A549 (cell line): ENCODE measurements at regions not wholly inside any gene's neighbourhood (a gene's known extent, or its start where the extent isn't known, plus 50 kb on each side); places are given as distances from the start of the nearest gene placed in this dataset.
"Not testable (repeated sequence)": the region's sequence is repeated elsewhere in the genome, so short reads cannot be mapped to it uniquely, and the experiment has no call there.

Source experiments
- ATAC-seq, 2 experiments: fragments of 200-7000 bp in 1 of 2; fragments of >200 bp in 1 of 2; cut with Nextera tagmentation in 1 of 2; cut with Tn5 transposase in 1 of 2; 3 replicates each; pipeline versions ENCODE4 v1.8.0 to v1.9.1; 2018 to 2020; ENCODE audit warnings: mild to moderate bottlenecking in 1 of 2, moderate library complexity in 1 of 2
- CTCF ChIA-PET: fragments of 300-600 bp; sonication (Branson Sonifier 250); formaldehyde crosslinking; extraction: SDS; loops from one replicate; lab custom pipeline; 2021; ENCODE audit warnings: antibody characterized with exemption, inconsistent platforms; lab: Yijun Ruan, JAX
- POLR2A ChIA-PET: fragments of 350-600 bp; formaldehyde crosslinking; extraction: SDS; loops from one replicate; lab custom pipeline; 2021; ENCODE audit warnings: antibody characterized with exemption, inconsistent platforms; lab: Yijun Ruan, JAX
- DNase-seq, 2 experiments: peaks; one replicate each; pipeline versions ENCODE4 v3.0.0 to v3.0.0-alpha.2; 2011 to 2016; ENCODE audit warnings: low read depth in 1 of 2, low spot score in 1 of 2
- FAIRE-seq: peaks from 2 replicates; lab custom pipeline; 2011; peaks lifted over from hg19 to GRCh38; lab: Jason Lieb, UNC
- H3K27ac ChIP-seq, 2 experiments: fragments of >200 bp; sonication (Bioruptor Twin); formaldehyde crosslinking; 3 replicates each; pipeline ENCODE4 v1.5.1; 2016 to 2017
- H3K4me1 ChIP-seq: fragments of >200 bp; sonication (Bioruptor Twin); formaldehyde crosslinking; 3 replicates; pipeline ENCODE4 v1.6.1; 2016
- H3K4me2 ChIP-seq: fragments of >200 bp; sonication (Bioruptor Twin); formaldehyde crosslinking; 3 replicates; pipeline ENCODE4 v1.6.1; 2016
- H3K4me3 ChIP-seq: fragments of >200 bp; sonication (Bioruptor Twin); formaldehyde crosslinking; 3 replicates; pipeline ENCODE4 v1.5.1; 2016
- H3K9me3 ChIP-seq: fragments of >200 bp; sonication (Bioruptor Twin); formaldehyde crosslinking; 3 replicates; pipeline ENCODE4 v1.6.1; 2016
- CBX2 ChIP-seq: fragments of 200-600 bp; sonication (generic); IDR thresholded peaks from 2 replicates; pipeline ENCODE4 v1.6.1; 2016; ENCODE audit warnings: low read depth, mild to moderate bottlenecking, borderline replicate concordance
- FOXS1 ChIP-seq: fragments of 250-450 bp; sonication (Bioruptor Pico); IDR thresholded peaks from 2 replicates; pipeline ENCODE4 v1.5.0; 2020; ENCODE audit warnings: mild to moderate bottlenecking, moderate library complexity
- GATA3 ChIP-seq: IDR thresholded peaks from 2 replicates; pipeline ENCODE4 v1.6.1; 2012; ENCODE audit warnings: borderline replicate concordance
- HDAC2 ChIP-seq: fragments of 200-600 bp; sonication (generic); IDR thresholded peaks from 2 replicates; pipeline ENCODE4 v1.6.1; 2016
- HEYL ChIP-seq: fragments of 250-450 bp; sonication (Bioruptor Pico); IDR thresholded peaks from 2 replicates; pipeline ENCODE4 v1.8.0; 2021; ENCODE audit warnings: mild to moderate bottlenecking, moderate library complexity
- HOXA7 ChIP-seq: fragments of 250-450 bp; sonication (Bioruptor Pico); IDR thresholded peaks from 2 replicates; pipeline ENCODE4 v1.5.0; 2020; ENCODE audit warnings: mild to moderate bottlenecking, moderate library complexity
- KDM5A ChIP-seq: fragments of 200-600 bp; sonication (generic); IDR thresholded peaks from 2 replicates; pipeline ENCODE4 v1.6.1; 2016; ENCODE audit warnings: antibody characterized with exemption, mild to moderate bottlenecking
- MAFK ChIP-seq: fragments of 450-650 bp; IDR thresholded peaks from 2 replicates; pipeline ENCODE4 v1.6.1; 2014; ENCODE audit not compliant: partially characterized antibody
- POLR2A ChIP-seq: IDR thresholded peaks from 2 replicates; pipeline ENCODE4 v1.6.1; 2012; ENCODE audit warnings: mild to moderate bottlenecking, low read length
- RCOR1 ChIP-seq: fragments of 150-350 bp; IDR thresholded peaks from 2 replicates; pipeline ENCODE4 v1.6.1; 2014; ENCODE audit warnings: antibody characterized with exemption, low read length, low read depth
- RNF2 ChIP-seq: fragments of 200-600 bp; sonication (generic); IDR thresholded peaks from 2 replicates; pipeline ENCODE4 v1.6.1; 2016; ENCODE audit warnings: low read depth, mild to moderate bottlenecking, antibody characterized with exemption, moderate library complexity, borderline replicate concordance
- ZC3H11A ChIP-seq: fragments of 450-650 bp; IDR thresholded peaks from 2 replicates; pipeline ENCODE4 v1.6.1; 2014; ENCODE audit warnings: antibody characterized with exemption, mild to moderate bottlenecking
- ZNF302 ChIP-seq: fragments of 250-450 bp; sonication (Bioruptor Pico); IDR thresholded peaks from 2 replicates; pipeline ENCODE4 v1.9.0; 2021; ENCODE audit warnings: inconsistent platforms, mild to moderate bottlenecking, moderate library complexity
- ZSCAN20 ChIP-seq: fragments of 250-450 bp; sonication (Bioruptor Pico); IDR thresholded peaks from 2 replicates; pipeline ENCODE4 v1.8.0; 2022; ENCODE audit warnings: mild to moderate bottlenecking, moderate library complexity
- WGBS: methylation state at CpG from one replicate; pipeline ENCODE4 v1.1.6; 2017; ENCODE audit errors: missing lambda C conversion rate; 5-methylcytosine and 5-hydroxymethylcytosine counted together
- TF ChIP-seq, protein P1 (sequence below): IDR thresholded peaks from 2 replicates; pipeline ENCODE4 v1.6.1; 2012
- TF ChIP-seq, protein P2 (sequence below): fragments of >200 bp; sonication (Bioruptor Twin); formaldehyde crosslinking; IDR thresholded peaks from 3 replicates; pipeline ENCODE4 v1.5.1; 2016
- TF ChIP-seq, protein P3 (sequence below): fragments of 150-350 bp; IDR thresholded peaks from 2 replicates; pipeline ENCODE4 v1.6.1; 2014; ENCODE audit warnings: low read depth, mild to moderate bottlenecking, low read length
- TF ChIP-seq, protein P4 (sequence below): fragments of 250-450 bp; sonication (Bioruptor Pico); IDR thresholded peaks from 2 replicates; pipeline ENCODE4 v1.5.0; 2020; ENCODE audit warnings: low read depth, mild to moderate bottlenecking, moderate library complexity

DNA sequence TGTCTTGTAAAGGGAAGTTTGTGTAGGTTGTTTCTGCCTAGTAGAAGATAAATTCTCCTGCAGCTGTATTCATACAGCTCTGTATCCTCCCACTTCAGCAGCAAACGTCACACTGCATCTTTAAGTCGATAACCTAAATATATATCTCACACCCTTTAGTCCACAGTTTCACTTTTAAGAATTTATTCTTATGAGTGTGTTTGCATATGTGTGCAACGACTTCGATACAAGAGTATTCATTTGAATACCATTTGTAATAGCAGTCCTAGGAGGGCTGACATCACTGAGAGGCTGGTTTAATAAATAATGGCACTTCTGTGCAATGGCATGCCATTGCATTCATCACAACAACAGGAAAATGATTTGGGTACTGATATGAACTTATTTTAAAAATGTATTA, 63.8 kb upstream of the MSH6 start:
- Histone ChIP-seq H3K4me3 (no peak overlapping the region), H3K4me1 (no peaks in the 10 kb centered on the region), H3K9me3 (no peaks in the 10 kb centered on the region), H3K27ac (no peak overlapping the region), H3K4me2 (no peak overlapping the region)
- no peak for DNase-seq
- TF ChIP-seq, protein P1, sequence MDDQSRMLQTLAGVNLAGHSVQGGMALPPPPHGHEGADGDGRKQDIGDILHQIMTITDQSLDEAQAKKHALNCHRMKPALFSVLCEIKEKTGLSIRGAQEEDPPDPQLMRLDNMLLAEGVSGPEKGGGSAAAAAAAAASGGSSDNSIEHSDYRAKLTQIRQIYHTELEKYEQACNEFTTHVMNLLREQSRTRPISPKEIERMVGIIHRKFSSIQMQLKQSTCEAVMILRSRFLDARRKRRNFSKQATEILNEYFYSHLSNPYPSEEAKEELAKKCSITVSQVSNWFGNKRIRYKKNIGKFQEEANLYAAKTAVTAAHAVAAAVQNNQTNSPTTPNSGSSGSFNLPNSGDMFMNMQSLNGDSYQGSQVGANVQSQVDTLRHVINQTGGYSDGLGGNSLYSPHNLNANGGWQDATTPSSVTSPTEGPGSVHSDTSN: no peak
- TF ChIP-seq ZSCAN20 (CRISPR knock-in tag): no peak
- no peak for TF ChIP-seq HEYL
- no peak for TF ChIP-seq RCOR1
- TF ChIP-seq, protein P2, sequence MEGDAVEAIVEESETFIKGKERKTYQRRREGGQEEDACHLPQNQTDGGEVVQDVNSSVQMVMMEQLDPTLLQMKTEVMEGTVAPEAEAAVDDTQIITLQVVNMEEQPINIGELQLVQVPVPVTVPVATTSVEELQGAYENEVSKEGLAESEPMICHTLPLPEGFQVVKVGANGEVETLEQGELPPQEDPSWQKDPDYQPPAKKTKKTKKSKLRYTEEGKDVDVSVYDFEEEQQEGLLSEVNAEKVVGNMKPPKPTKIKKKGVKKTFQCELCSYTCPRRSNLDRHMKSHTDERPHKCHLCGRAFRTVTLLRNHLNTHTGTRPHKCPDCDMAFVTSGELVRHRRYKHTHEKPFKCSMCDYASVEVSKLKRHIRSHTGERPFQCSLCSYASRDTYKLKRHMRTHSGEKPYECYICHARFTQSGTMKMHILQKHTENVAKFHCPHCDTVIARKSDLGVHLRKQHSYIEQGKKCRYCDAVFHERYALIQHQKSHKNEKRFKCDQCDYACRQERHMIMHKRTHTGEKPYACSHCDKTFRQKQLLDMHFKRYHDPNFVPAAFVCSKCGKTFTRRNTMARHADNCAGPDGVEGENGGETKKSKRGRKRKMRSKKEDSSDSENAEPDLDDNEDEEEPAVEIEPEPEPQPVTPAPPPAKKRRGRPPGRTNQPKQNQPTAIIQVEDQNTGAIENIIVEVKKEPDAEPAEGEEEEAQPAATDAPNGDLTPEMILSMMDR: no peak
- TF ChIP-seq KDM5A: no peak
- no peak for TF ChIP-seq POLR2A
- no peak for TF ChIP-seq HOXA7
- TF ChIP-seq CBX2: no peak
- TF ChIP-seq HDAC2: no peak
- TF ChIP-seq MAFK: no peak
- no peak for TF ChIP-seq FOXS1 (CRISPR knock-in tag)
- no peak for TF ChIP-seq GATA3
- TF ChIP-seq RNF2: no peak
- 33% methylated on average over 4 of the region's 4 CpGs for WGBS
- POLR2A ChIA-PET: no interaction called here
- CTCF ChIA-PET: interaction anchor here (1.7 to 1.8 kb wide), 2 partner anchors 12 to 282 kb away, joined by 4 read pairs; no protein-coding TSS in a partner anchor
- FAIRE-seq: no peak
- ATAC-seq: peak in 1 of 2 experiments; percentile 22; a peak in 1 of 6 replicates

DNA sequence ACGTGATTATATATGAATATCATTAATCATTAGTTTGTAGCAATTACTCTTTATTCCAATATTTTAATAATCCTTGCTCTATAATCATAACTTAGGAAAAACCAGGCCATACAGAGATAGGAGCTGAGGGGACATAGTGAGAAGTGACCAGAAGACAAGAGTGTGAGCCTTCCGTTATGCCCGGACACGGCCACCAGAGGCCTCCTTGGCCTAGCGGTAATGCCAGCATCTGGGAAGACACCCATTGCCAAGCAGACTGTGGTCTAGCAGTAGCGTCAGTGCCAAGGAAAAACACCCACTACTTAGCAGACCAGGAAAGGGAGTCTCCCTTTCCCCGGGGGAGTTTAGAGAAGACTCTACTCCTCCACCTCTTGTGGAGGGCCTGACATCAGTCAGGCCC, 66.6 kb upstream of the MSH6 start:
- CTCF ChIA-PET: interaction anchor here (0.7 kb wide), 1 partner anchor 9 kb away, joined by 3 read pairs; no protein-coding TSS in a partner anchor
- 44% methylated on average over 7 of the region's 7 CpGs for WGBS
- H3K9me3 ChIP-seq, H3K27ac ChIP-seq, H3K4me1 ChIP-seq, POLR2A ChIA-PET, H3K4me2 ChIP-seq, FAIRE-seq, H3K4me3 ChIP-seq: not testable (repeated sequence)
- ATAC-seq: peak in 1 of 2 experiments; percentile 47; a peak in 1 of 6 replicates
- DNase-seq: peak in 1 of 2 experiments; percentile 44

DNA sequence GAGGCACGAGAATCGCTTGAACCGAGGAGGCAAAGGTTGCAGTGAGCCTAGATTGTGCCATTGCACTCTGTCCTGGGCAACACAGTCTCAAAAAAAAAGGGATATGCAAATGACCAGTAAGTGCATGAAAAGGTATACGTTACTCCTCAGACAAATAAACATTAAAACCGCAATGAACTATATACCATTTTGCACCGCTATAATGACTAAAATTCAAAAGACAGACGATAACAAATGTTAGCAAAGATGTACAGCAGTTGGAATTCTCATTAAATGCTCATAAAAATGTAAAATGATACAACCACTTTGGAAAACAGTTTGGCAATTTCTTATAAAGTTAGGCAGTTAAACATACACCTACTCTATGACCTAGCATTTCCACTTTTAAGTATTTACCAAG, 67.4 kb upstream of the MSH6 start:
- no peak for ATAC-seq
- DNase-seq: no peak
- Histone ChIP-seq H3K4me2 (no peak overlapping the region), H3K4me1 (no peaks in the 10 kb centered on the region), H3K9me3 (no peaks in the 10 kb centered on the region), H3K27ac (no peak overlapping the region), H3K4me3 (no peak overlapping the region)
- FAIRE-seq: no peak
- POLR2A ChIA-PET: no interaction called here
- CTCF ChIA-PET: interaction anchor here (0.8 to 1.4 kb wide), 3 partner anchors 16 to 195 kb away, joined by 3 read pairs; no protein-coding TSS in a partner anchor
- TF ChIP-seq, protein P3, sequence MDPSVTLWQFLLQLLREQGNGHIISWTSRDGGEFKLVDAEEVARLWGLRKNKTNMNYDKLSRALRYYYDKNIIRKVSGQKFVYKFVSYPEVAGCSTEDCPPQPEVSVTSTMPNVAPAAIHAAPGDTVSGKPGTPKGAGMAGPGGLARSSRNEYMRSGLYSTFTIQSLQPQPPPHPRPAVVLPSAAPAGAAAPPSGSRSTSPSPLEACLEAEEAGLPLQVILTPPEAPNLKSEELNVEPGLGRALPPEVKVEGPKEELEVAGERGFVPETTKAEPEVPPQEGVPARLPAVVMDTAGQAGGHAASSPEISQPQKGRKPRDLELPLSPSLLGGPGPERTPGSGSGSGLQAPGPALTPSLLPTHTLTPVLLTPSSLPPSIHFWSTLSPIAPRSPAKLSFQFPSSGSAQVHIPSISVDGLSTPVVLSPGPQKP: no peak
- no peak for TF ChIP-seq HDAC2
- no peak for TF ChIP-seq ZNF302
- TF ChIP-seq ZC3H11A: no peak
- TF ChIP-seq, protein P4, sequence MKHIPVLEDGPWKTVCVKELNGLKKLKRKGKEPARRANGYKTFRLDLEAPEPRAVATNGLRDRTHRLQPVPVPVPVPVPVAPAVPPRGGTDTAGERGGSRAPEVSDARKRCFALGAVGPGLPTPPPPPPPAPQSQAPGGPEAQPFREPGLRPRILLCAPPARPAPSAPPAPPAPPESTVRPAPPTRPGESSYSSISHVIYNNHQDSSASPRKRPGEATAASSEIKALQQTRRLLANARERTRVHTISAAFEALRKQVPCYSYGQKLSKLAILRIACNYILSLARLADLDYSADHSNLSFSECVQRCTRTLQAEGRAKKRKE: no peak
- WGBS: 58% methylated on average over 7 of the region's 7 CpGs
